ENCODE measurements at regions not wholly inside any gene's neighbourhood (a gene's known extent, or its start where the extent isn't known, plus 50 kb on each side); places are given as distances from the start of the nearest gene placed in this dataset.

DNA sequence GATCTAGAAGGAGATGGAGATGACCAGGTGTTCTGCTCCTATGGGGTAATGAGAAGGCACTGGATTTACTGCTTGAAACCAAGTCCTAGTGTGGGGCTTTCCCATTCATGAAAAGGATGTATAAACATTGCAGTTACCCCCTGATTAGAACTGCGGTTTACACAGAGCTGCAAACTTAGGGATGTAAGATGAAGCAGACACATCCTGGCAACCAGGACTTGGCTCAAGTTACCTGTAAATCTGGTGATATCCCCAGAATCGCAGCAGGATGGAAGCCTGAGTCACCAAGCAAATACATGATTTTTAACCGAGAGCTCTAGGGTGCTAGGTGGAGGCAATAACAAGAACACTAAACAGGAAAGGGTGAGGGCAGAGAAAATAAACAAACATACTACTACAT lies 178.6 kb upstream of the MAMLD1 start:
- TF ChIP-seq POLR2A (IDR thresholded peaks at IDR 0.05), result no peak
- TF ChIP-seq, protein P1, sequence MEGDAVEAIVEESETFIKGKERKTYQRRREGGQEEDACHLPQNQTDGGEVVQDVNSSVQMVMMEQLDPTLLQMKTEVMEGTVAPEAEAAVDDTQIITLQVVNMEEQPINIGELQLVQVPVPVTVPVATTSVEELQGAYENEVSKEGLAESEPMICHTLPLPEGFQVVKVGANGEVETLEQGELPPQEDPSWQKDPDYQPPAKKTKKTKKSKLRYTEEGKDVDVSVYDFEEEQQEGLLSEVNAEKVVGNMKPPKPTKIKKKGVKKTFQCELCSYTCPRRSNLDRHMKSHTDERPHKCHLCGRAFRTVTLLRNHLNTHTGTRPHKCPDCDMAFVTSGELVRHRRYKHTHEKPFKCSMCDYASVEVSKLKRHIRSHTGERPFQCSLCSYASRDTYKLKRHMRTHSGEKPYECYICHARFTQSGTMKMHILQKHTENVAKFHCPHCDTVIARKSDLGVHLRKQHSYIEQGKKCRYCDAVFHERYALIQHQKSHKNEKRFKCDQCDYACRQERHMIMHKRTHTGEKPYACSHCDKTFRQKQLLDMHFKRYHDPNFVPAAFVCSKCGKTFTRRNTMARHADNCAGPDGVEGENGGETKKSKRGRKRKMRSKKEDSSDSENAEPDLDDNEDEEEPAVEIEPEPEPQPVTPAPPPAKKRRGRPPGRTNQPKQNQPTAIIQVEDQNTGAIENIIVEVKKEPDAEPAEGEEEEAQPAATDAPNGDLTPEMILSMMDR (IDR thresholded peaks at IDR 0.05), result no peak

Measured in adrenal gland (tissue), 5 donors.